ENCODE measurements at regions not wholly inside any gene's neighbourhood (a gene's known extent, or its start where the extent isn't known, plus 50 kb on each side); places are given as distances from the start of the nearest gene placed in this dataset.

GRCh38 chr6:135686784-135687301 lies 164.7 kb upstream of the PDE7B start:
- TF ChIP-seq CTCF (IDR thresholded peaks at IDR 0.05) (no peak), POLR2A (IDR thresholded peaks at IDR 0.05) (no peak)

Measured in body of pancreas (tissue), 4 donors.